Esophagus squamous epithelium (tissue), 5 donors: ENCODE measurements at regions not wholly inside any gene's neighbourhood (a gene's known extent, or its start where the extent isn't known, plus 50 kb on each side); places are given as distances from the start of the nearest gene placed in this dataset.

ENCODE experiments used
- DNase-seq: peaks from one replicate; lab custom pipeline; 2025; lab: John Stamatoyannopoulos, UW
- H3K27ac ChIP-seq, 4 donors: fragments of 200-600 bp; sonication (generic); one replicate each; pipeline ENCODE4 v1.5.1; 2016 to 2019; ENCODE audit warnings: mild to moderate bottlenecking in 1 of 4
- H3K27me3 ChIP-seq, 4 donors: fragments of 200-600 bp; sonication (generic); 1 replicate in 3 of 4; 2 replicates in 1 of 4; pipeline versions ENCODE4 v1.5.1 to v1.6.0; 2017 to 2021; ENCODE audit warnings: antibody characterized with exemption in 1 of 4
- H3K36me3 ChIP-seq, 3 donors: fragments of 200-600 bp; sonication (generic); one replicate each; pipeline ENCODE4 v1.5.1; 2016 to 2019
- H3K4me1 ChIP-seq, 3 donors: fragments of 200-600 bp; sonication (generic); one replicate each; pipeline ENCODE4 v1.5.1; 2017 to 2019
- H3K4me3 ChIP-seq, 4 donors: fragments of 200-600 bp; sonication (generic); 1 replicate in 3 of 4; 2 replicates in 1 of 4; pipeline ENCODE4 v1.5.1; 2016 to 2019; ENCODE audit warnings: mild to moderate bottlenecking in 2 of 4, moderate library complexity in 1 of 4
- H3K9me3 ChIP-seq, 3 donors: fragments of 200-600 bp; sonication (generic); one replicate each; pipeline ENCODE4 v1.5.1; 2016 to 2019
- POLR2A ChIP-seq, 4 donors: fragments of 450-650 bp; IDR thresholded peaks; one replicate each; pipeline ENCODE4 v1.6.1; 2017; ENCODE audit warnings: antibody characterized with exemption in 4 of 4, mild to moderate bottlenecking in 4 of 4, moderate library complexity in 3 of 4
- WGBS, 2 donors: methylation state at CpG; one replicate each; pipeline ENCODE4 v1.1.5; 2018; 5-methylcytosine and 5-hydroxymethylcytosine counted together
- intact Hi-C: fragments of 100-400 bp; cut with DNase I; formaldehyde crosslinking; loops from one replicate; pipeline ENCODE4 v1.15.0; 2022
- TF ChIP-seq, protein P1 (sequence below), 6 experiments: fragments of 450-650 bp in 4 of 6; fragments of 200-600 bp in 2 of 6; sonication (generic) in 2 of 6; IDR thresholded peaks; one replicate each; pipeline ENCODE4 v1.5.1; 2016 to 2019; ENCODE audit warnings: antibody characterized with exemption in 6 of 6, mild to moderate bottlenecking in 4 of 6, moderate library complexity in 4 of 6
- donor health status: DM: yes; HTN: yes; CAD: no.

GRCh38 chr4:53863736-53864365 lies 200.6 kb downstream of the CHIC2 start:
- H3K36me3 ChIP-seq: no peaks in the 10 kb centered on the region
- H3K4me3 ChIP-seq: no peak overlapping the region
- intact Hi-C loops: no loop called here
- no peak for DNase-seq
- 41 to 58% methylated on average over 4 of the region's 4 CpGs for WGBS, 2 donors
- no peaks in the 10 kb centered on the region for H3K27me3 ChIP-seq
- H3K9me3 ChIP-seq: no peaks in the 10 kb centered on the region
- TF ChIP-seq, protein P1, sequence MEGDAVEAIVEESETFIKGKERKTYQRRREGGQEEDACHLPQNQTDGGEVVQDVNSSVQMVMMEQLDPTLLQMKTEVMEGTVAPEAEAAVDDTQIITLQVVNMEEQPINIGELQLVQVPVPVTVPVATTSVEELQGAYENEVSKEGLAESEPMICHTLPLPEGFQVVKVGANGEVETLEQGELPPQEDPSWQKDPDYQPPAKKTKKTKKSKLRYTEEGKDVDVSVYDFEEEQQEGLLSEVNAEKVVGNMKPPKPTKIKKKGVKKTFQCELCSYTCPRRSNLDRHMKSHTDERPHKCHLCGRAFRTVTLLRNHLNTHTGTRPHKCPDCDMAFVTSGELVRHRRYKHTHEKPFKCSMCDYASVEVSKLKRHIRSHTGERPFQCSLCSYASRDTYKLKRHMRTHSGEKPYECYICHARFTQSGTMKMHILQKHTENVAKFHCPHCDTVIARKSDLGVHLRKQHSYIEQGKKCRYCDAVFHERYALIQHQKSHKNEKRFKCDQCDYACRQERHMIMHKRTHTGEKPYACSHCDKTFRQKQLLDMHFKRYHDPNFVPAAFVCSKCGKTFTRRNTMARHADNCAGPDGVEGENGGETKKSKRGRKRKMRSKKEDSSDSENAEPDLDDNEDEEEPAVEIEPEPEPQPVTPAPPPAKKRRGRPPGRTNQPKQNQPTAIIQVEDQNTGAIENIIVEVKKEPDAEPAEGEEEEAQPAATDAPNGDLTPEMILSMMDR (IDR thresholded peaks at IDR 0.05): no peak
- TF ChIP-seq POLR2A (IDR thresholded peaks at IDR 0.05): no peak
- peaks cover 0 to 7% (median 0%) of the 10 kb centered on the region in 3 donors for H3K4me1 ChIP-seq
- H3K27ac ChIP-seq: peak overlapping the region in 1 of 4 donors; percentile 45

DNA sequence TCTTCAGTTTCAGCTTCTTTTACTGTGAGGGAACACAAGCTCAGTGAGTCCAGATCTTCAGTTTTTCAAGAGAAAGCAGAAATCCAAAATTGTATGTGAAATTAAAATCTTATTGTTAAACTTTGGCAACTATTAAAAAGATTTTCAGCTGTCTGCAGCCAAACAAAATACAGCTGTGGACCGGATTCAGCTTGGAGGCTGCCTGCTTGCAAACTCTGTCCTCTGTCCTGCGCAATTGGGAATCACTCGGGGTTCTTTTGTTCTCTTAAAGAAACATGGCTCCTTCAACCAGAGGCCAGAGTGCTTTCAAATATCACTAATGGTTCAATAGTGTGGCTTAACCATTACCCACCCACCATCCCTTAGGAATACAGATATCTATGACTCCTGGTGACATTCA lies 201.2 kb downstream of the CHIC2 start:
- Histone ChIP-seq H3K27ac (peak overlapping the region in 2 of 4 donors; percentile 45 to 64), H3K9me3 (no peaks in the 10 kb centered on the region)

DNA sequence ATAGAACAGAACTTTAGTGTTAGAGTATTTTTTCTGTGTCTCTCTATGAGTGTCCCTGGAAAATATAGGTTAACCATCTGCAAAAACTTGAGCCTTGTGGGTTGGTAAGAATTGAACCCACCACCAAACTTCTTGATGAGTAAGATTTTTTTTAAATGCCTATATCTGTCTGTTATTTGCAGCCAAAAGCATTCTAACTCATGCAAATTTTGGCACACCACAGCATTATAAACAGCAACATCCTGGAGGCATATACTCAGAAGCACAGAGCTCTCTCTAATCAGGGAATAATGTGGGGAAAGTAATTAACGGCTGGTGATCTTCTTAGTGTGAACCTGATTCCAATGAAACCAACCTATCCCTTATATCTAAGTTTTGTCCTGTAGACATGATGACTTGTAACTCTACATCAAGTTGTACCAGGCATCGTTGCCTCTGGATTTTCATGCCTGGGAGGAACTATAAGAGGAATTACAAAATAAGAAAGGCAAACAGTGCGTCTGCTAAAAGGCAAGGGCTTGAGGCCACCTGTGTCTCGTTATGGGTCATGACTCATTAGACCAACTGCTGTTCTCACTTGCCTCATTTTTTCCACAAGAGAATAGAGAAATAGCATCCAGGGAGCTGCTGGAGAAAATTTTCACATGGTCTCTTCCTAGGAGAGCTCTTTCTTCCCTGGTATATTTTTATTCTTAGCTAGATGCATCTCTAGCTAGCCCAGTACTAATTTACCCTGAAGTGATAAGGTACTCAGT lies 202.4 kb downstream of the CHIC2 start:
- WGBS, 2 donors: 30 to 31% methylated on average over 4 of the region's 4 CpGs
- no peaks in the 10 kb centered on the region for H3K9me3 ChIP-seq
- peak overlapping the region in 2 of 4 donors; percentile 38 to 64 for H3K27ac ChIP-seq
- H3K4me3 ChIP-seq: no peak overlapping the region
- no peaks in the 10 kb centered on the region for H3K27me3 ChIP-seq
- no peaks in the 10 kb centered on the region for H3K36me3 ChIP-seq
- intact Hi-C loops: no loop called here
- TF ChIP-seq, protein P1 (IDR thresholded peaks at IDR 0.05): no peak
- H3K4me1 ChIP-seq: peaks cover 0 to 7% (median 0%) of the 10 kb centered on the region in 3 donors
- DNase-seq: no peak

More for the DNA sequence above, 201.2 kb downstream of the CHIC2 start:
- H3K36me3 ChIP-seq: no peaks in the 10 kb centered on the region
- no peak for DNase-seq
- no peak overlapping the region for H3K4me3 ChIP-seq
- intact Hi-C loops: no loop called here
- H3K27me3 ChIP-seq: no peaks in the 10 kb centered on the region
- TF ChIP-seq, protein P1 (IDR thresholded peaks at IDR 0.05): no peak
- 23 to 45% methylated on average over 3 of the region's 3 CpGs for WGBS, 2 donors
- peaks cover 0 to 7% (median 0%) of the 10 kb centered on the region in 3 donors for H3K4me1 ChIP-seq

DNA sequence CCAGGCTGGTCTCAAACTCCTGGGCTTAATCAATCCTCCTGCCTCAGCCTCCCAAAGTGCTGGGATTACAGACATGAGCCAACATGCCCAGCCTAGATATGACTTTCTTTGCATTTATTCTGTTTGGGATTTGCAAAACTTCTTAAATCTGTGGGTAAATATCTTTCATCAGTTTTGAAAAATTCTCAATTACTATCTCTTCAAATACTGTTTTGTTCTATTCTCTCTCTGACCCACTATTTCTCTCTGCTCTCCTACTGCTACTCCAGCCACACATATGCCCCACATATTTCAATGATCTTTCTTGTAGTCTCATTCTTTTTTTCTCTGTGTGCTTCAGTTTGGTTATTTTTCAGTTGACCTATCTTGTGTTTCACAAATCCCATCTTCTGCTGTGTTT lies 205.1 kb downstream of the CHIC2 start:
- Histone ChIP-seq H3K27ac (no peak overlapping the region), H3K27me3 (no peaks in the 10 kb centered on the region), H3K4me3 (no peak overlapping the region), H3K4me1 (peaks cover 0 to 29% (median 5%) of the 10 kb centered on the region in 3 donors), H3K36me3 (no peaks in the 10 kb centered on the region), H3K9me3 (no peaks in the 10 kb centered on the region)
- TF ChIP-seq, protein P1 (IDR thresholded peaks at IDR 0.05): no peak
- TF ChIP-seq POLR2A (IDR thresholded peaks at IDR 0.05): no peak
- intact Hi-C loops: no loop called here
- DNase-seq: no peak

- TF ChIP-seq, protein P1 (IDR thresholded peaks at IDR 0.05): no peak
- no peak for TF ChIP-seq POLR2A (IDR thresholded peaks at IDR 0.05)
- intact Hi-C loops: no loop called here
- 8 to 64% methylated on average over 1 of the region's 1 CpG for whole genome bisulfite sequencing, 2 donors
- DNase-seq: no peak
- H3K4me1 ChIP-seq: peaks cover 0 to 27% (median 5%) of the 10 kb centered on the region in 3 donors
- no peaks in the 10 kb centered on the region for H3K9me3 ChIP-seq
- H3K36me3 ChIP-seq: no peaks in the 10 kb centered on the region
- H3K27ac ChIP-seq: no peak overlapping the region
- no peaks in the 10 kb centered on the region for H3K27me3 ChIP-seq
- H3K4me3 ChIP-seq: no peak overlapping the region
Measured at GRCh38 chr4:53858744-53859143, 205.7 kb downstream of the CHIC2 start.
